Psoas muscle (tissue), 7 donors: ENCODE measurements at regions not wholly inside any gene's neighbourhood (a gene's known extent, or its start where the extent isn't known, plus 50 kb on each side); places are given as distances from the start of the nearest gene placed in this dataset.

Experiments used
- ATAC-seq, 4 donors: fragments of 200-7000 bp; cut with Tn5 transposase; one replicate each; pipeline ENCODE4 v1.9.1; 2020; ENCODE audit warnings: moderate library complexity in 3 of 4, mild to moderate bottlenecking in 2 of 4
- DNase-seq, 2 donors: peaks; one replicate each; pipeline ENCODE4 v3.0.0-alpha.2; 2020
- H3K27ac ChIP-seq: fragments of 200-600 bp; one replicate; pipeline ENCODE4 v1.8.0; 2022
- H3K27me3 ChIP-seq, 3 donors: fragments of 200-600 bp in 1 of 3; one replicate each; pipeline versions ENCODE4 v1.6.1 to v1.8.0; 2013 to 2022; ENCODE audit warnings: low read length in 2 of 3, mild to moderate bottlenecking in 2 of 3, moderate library complexity in 1 of 3; ENCODE audit not compliant: insufficient read depth in 3 of 3
- H3K36me3 ChIP-seq, 2 donors: fragments of 200-600 bp in 1 of 2; one replicate each; pipeline versions ENCODE4 v1.6.1 to v1.8.0; 2013 to 2022; ENCODE audit warnings: low read depth in 1 of 2, mild to moderate bottlenecking in 1 of 2, moderate library complexity in 1 of 2; ENCODE audit not compliant: insufficient read depth in 1 of 2
- H3K4me1 ChIP-seq: fragments of 200-600 bp; one replicate; pipeline ENCODE4 v1.8.0; 2022
- H3K4me3 ChIP-seq: fragments of 200-600 bp; one replicate; pipeline ENCODE4 v1.8.0; 2022; ENCODE audit warnings: mild to moderate bottlenecking
- H3K9me3 ChIP-seq: fragments of 200-600 bp; one replicate; pipeline ENCODE4 v1.8.0; 2022
- WGBS, 3 donors: extraction: QIAGEN DNeasy Blood & Tissue Kit; methylation state at CpG; one replicate each; pipeline versions ENCODE4 v1.1.6 to v1.1.7; 2013; 5-methylcytosine and 5-hydroxymethylcytosine counted together
- intact Hi-C, 2 donors: fragments of 100-400 bp; cut with DNase I; formaldehyde crosslinking; loops; one replicate each; pipeline versions ENCODE4 v1.11.0 to v1.14.2; 2022
- TF ChIP-seq, protein P1 (sequence below): fragments of 200-600 bp; IDR thresholded peaks from one replicate; pipeline ENCODE4 v1.8.0; 2022; ENCODE audit warnings: antibody characterized with exemption
- donor health status: healthy with polysubstance abuse.
- donor health status: DM: no; HTN: no; CAD: no; lungs with moderate emphysema.
- donor health status: Bipolar disorder and iron deficiency.
- donor health status: healthy.
- donor health status: DM: yes; HTN: yes; CAD: no.
- donor health status: DM: no; HTN: no; CAD: no.
- donor health status: DM: yes; HTN: yes; CAD: no.

- TF ChIP-seq, protein P1, sequence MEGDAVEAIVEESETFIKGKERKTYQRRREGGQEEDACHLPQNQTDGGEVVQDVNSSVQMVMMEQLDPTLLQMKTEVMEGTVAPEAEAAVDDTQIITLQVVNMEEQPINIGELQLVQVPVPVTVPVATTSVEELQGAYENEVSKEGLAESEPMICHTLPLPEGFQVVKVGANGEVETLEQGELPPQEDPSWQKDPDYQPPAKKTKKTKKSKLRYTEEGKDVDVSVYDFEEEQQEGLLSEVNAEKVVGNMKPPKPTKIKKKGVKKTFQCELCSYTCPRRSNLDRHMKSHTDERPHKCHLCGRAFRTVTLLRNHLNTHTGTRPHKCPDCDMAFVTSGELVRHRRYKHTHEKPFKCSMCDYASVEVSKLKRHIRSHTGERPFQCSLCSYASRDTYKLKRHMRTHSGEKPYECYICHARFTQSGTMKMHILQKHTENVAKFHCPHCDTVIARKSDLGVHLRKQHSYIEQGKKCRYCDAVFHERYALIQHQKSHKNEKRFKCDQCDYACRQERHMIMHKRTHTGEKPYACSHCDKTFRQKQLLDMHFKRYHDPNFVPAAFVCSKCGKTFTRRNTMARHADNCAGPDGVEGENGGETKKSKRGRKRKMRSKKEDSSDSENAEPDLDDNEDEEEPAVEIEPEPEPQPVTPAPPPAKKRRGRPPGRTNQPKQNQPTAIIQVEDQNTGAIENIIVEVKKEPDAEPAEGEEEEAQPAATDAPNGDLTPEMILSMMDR = no peak
- no peaks in the 10 kb centered on the region for H3K4me1 ChIP-seq
- peaks cover 0 to 91% (median 11%) of the 10 kb centered on the region in 3 donors for H3K27me3 ChIP-seq
- no peaks in the 10 kb centered on the region for H3K36me3 ChIP-seq
- WGBS, 3 donors = 62 to 65% (median 63%) methylated on average over 8 of the region's 8 CpGs
- H3K9me3 ChIP-seq = no peaks in the 10 kb centered on the region
- ATAC-seq (no peak), DNase-seq (no peak)
- intact Hi-C loops = loop anchor here (5.0 to 10.0 kb wide), 3 partner anchors 257 to 605 kb away; no protein-coding TSS in a partner anchor
- H3K27ac ChIP-seq = no peak overlapping the region
- no peak overlapping the region for H3K4me3 ChIP-seq
These were observed 59.5 kb downstream of the ZIC5 start for GRCh38 chr13:99911965-99912566.

- intact Hi-C loops = loop anchor here (5.0 to 10.0 kb wide), 3 partner anchors 257 to 606 kb away; no protein-coding TSS in a partner anchor
- Histone ChIP-seq H3K9me3 (no peaks in the 10 kb centered on the region), H3K4me1 (no peaks in the 10 kb centered on the region), H3K27me3 (peaks cover 0 to 91% (median 11%) of the 10 kb centered on the region in 3 donors), H3K27ac (no peak overlapping the region), H3K36me3 (no peaks in the 10 kb centered on the region), H3K4me3 (no peak overlapping the region)
- no peak for DNase-seq
- no peak for ATAC-seq
- TF ChIP-seq, protein P1 = no peak
- WGBS, 3 donors = 39 to 54% (median 45%) methylated on average over 16 of the region's 16 CpGs
These were observed 60.2 kb downstream of the ZIC5 start for GRCh38 chr13:99911069-99911964.

- Histone ChIP-seq H3K9me3 (no peaks in the 10 kb centered on the region), H3K4me3 (no peak overlapping the region), H3K36me3 (no peaks in the 10 kb centered on the region), H3K27ac (no peak overlapping the region), H3K4me1 (no peaks in the 10 kb centered on the region), H3K27me3 (peaks cover 0 to 84% (median 14%) of the 10 kb centered on the region in 3 donors)
- TF ChIP-seq, protein P1 = no peak
- no peak for DNase-seq
- no peak for ATAC-seq
- WGBS, 3 donors = 36 to 39% (median 38%) methylated on average over 5 of the region's 5 CpGs
- intact Hi-C loops = loop anchor here (5.0 to 10.0 kb wide), 4 partner anchors 255 to 607 kb away; no protein-coding TSS in a partner anchor
These were observed 61.5 kb downstream of the ZIC5 start for GRCh38 chr13:99909836-99910619.

GRCh38 chr13:99909097-99909835 lies 62.3 kb downstream of the ZIC5 start:
- no peaks in the 10 kb centered on the region for H3K9me3 ChIP-seq
- intact Hi-C loops = loop anchor here in 1 of 2 donors (5.0 kb wide), 1 partner anchor 603 kb away; no protein-coding TSS in a partner anchor
- TF ChIP-seq, protein P1 = no peak
- no peaks in the 10 kb centered on the region for H3K36me3 ChIP-seq
- WGBS, 3 donors = 88 to 98% (median 91%) methylated on average over 2 of the region's 2 CpGs
- no peaks in the 10 kb centered on the region for H3K4me1 ChIP-seq
- DNase-seq (no peak), ATAC-seq (no peak)
- H3K4me3 ChIP-seq = no peak overlapping the region
- H3K27ac ChIP-seq = no peak overlapping the region
- H3K27me3 ChIP-seq = peaks cover 0 to 83% (median 17%) of the 10 kb centered on the region in 3 donors
